H1 (cell line): ENCODE measurements at regions not wholly inside any gene's neighbourhood (a gene's known extent, or its start where the extent isn't known, plus 50 kb on each side); places are given as distances from the start of the nearest gene placed in this dataset.

ENCODE experiments used
- CTCF ChIA-PET: fragments of 300-600 bp; sonication (Branson Sonifier 250); formaldehyde crosslinking; loops from one replicate; lab custom pipeline; 2021; ENCODE audit not compliant: partially characterized antibody; lab: Charles Lee
- POLR2A ChIA-PET: fragments of 300-600 bp; sonication (Branson Sonifier 250); formaldehyde crosslinking; loops from one replicate; lab custom pipeline; 2021; ENCODE audit warnings: inconsistent platforms; ENCODE audit not compliant: partially characterized antibody; lab: Charles Lee
- DNase-seq, 2 experiments: peaks; one replicate each; pipeline versions ENCODE4 v3.0.0 to v3.0.0-alpha.2; 2010 to 2022; ENCODE audit warnings: low spot score in 2 of 2, low read depth in 1 of 2, mixed read lengths in 1 of 2
- FAIRE-seq: peaks from 2 replicates; lab custom pipeline; 2011; peaks lifted over from hg19 to GRCh38; lab: Jason Lieb, UNC
- H2AFZ ChIP-seq: 2 replicates; pipeline ENCODE4 v1.8.1; 2012; ENCODE audit warnings: low read length, inconsistent platforms
- H2AK5ac ChIP-seq: 2 replicates; pipeline ENCODE4 v1.6.1; 2013; ENCODE audit warnings: low read depth, low read length
- H2BK120ac ChIP-seq: replicated peaks from 2 replicates; pipeline ENCODE3; 2013; ENCODE audit warnings: low read depth, low read length, inconsistent platforms
- H2BK12ac ChIP-seq: 2 replicates; pipeline ENCODE4 v1.6.1; 2013; ENCODE audit warnings: low read depth, low read length
- H2BK15ac ChIP-seq: 2 replicates; pipeline ENCODE4 v1.6.1; 2013; ENCODE audit warnings: low read length
- H2BK20ac ChIP-seq: 2 replicates; pipeline ENCODE4 v1.6.1; 2013; ENCODE audit warnings: low read length
- H2BK5ac ChIP-seq: 2 replicates; pipeline ENCODE4 v1.6.1; 2013; ENCODE audit warnings: low read depth, low read length
- H3K14ac ChIP-seq: 2 replicates; pipeline ENCODE4 v1.6.1; 2013; ENCODE audit warnings: inconsistent platforms; ENCODE audit not compliant: insufficient read length
- H3K18ac ChIP-seq: 2 replicates; pipeline ENCODE4 v1.6.1; 2013; ENCODE audit warnings: low read length; ENCODE audit errors: extremely low read depth
- H3K23ac ChIP-seq: 2 replicates; pipeline ENCODE4 v1.6.1; 2013; ENCODE audit warnings: inconsistent platforms; ENCODE audit not compliant: insufficient read length
- H3K23me2 ChIP-seq: 2 replicates; pipeline ENCODE4 v1.6.1; 2013; ENCODE audit warnings: low read depth, low read length
- H3K27ac ChIP-seq: 2 replicates; pipeline ENCODE4 v1.6.1; 2011; ENCODE audit warnings: low read depth, low read length, inconsistent platforms
- H3K27me3 ChIP-seq, 4 experiments: replicated peaks in 1 of 4; 1 replicate in 1 of 4; 2 replicates in 3 of 4; pipeline versions ENCODE4 v1.6.1 to v1.8.1; 2011 to 2013; ENCODE audit warnings: low read length in 3 of 4, mild to moderate bottlenecking in 3 of 4, inconsistent platforms in 2 of 4, mixed read lengths in 2 of 4, moderate library complexity in 1 of 4; ENCODE audit not compliant: control insufficient read depth in 3 of 4, insufficient read depth in 3 of 4; ENCODE audit errors: extremely low read depth in 1 of 4
- H3K36me3 ChIP-seq, 4 experiments: 2 replicates each; pipeline versions ENCODE4 v1.6.1 to v1.8.1; 2011 to 2013; ENCODE audit warnings: mild to moderate bottlenecking in 4 of 4, low read length in 3 of 4, moderate library complexity in 2 of 4, control low read depth in 1 of 4, inconsistent platforms in 1 of 4; ENCODE audit not compliant: insufficient read depth in 4 of 4, control insufficient read depth in 2 of 4
- H3K4ac ChIP-seq: replicated peaks from 2 replicates; pipeline ENCODE3; 2013; ENCODE audit warnings: low read length, low read depth, mixed read lengths, inconsistent platforms; ENCODE audit not compliant: insufficient read length
- H3K4me1 ChIP-seq, 4 experiments: replicated peaks in 1 of 4; 1 replicate in 1 of 4; 2 replicates in 3 of 4; pipeline versions ENCODE4 v1.6.1 to v1.8.1; 2011 to 2013; ENCODE audit warnings: low read length in 3 of 4, inconsistent platforms in 2 of 4, mixed read lengths in 1 of 4; ENCODE audit not compliant: insufficient read depth in 4 of 4, control insufficient read depth in 3 of 4
- H3K4me2 ChIP-seq, 2 experiments: 2 replicates each; pipeline versions ENCODE4 v1.6.1 to v1.8.1; 2011 to 2013; ENCODE audit warnings: low read depth in 2 of 2, low read length in 2 of 2, control low read depth in 1 of 2, inconsistent platforms in 1 of 2, mild to moderate bottlenecking in 1 of 2; ENCODE audit not compliant: insufficient read depth in 1 of 2
- H3K4me3 ChIP-seq, 4 experiments: fragments of 200-600, 300-600 bp in 1 of 4; sonication (generic), shearing (Covaris generic), sonication (Bioruptor Twin) in 1 of 4; 2 replicates each; pipeline versions ENCODE4 v1.5.1 to v1.8.1; 2011 to 2016; ENCODE audit warnings: low read length in 4 of 4, low read depth in 3 of 4, control low read depth in 2 of 4, inconsistent platforms in 2 of 4, mild to moderate bottlenecking in 2 of 4, mixed read lengths in 1 of 4, moderate library complexity in 1 of 4; ENCODE audit not compliant: insufficient read depth in 2 of 4; ENCODE audit errors: extremely low read depth in 1 of 4
- H3K56ac ChIP-seq: replicated peaks from 2 replicates; pipeline ENCODE3; 2013; ENCODE audit warnings: low read depth, mild to moderate bottlenecking, mixed read lengths, low read length, inconsistent platforms; ENCODE audit not compliant: insufficient read length
- H3K79me1 ChIP-seq: 2 replicates; pipeline ENCODE4 v1.6.1; 2013; ENCODE audit warnings: low read depth, low read length, control low read depth
- H3K79me2 ChIP-seq, 2 experiments: 2 replicates each; pipeline versions ENCODE4 v1.6.1 to v1.8.1; 2012 to 2013; ENCODE audit warnings: low read length in 2 of 2, mild to moderate bottlenecking in 2 of 2, inconsistent platforms in 1 of 2; ENCODE audit not compliant: insufficient read depth in 2 of 2, control insufficient read depth in 1 of 2
- H3K9ac ChIP-seq, 4 experiments: replicated peaks in 1 of 4; 1 replicate in 1 of 4; 2 replicates in 3 of 4; pipeline versions ENCODE4 v1.6.1 to v1.8.1; 2011 to 2013; ENCODE audit warnings: low read depth in 3 of 4, low read length in 3 of 4, control low read depth in 2 of 4, mild to moderate bottlenecking in 2 of 4, moderate library complexity in 2 of 4, inconsistent platforms in 1 of 4; ENCODE audit errors: extremely low read depth in 1 of 4
- H3K9me3 ChIP-seq, 2 experiments: 2 replicates each; pipeline versions ENCODE4 v1.6.1 to v1.8.1; 2012 to 2013; ENCODE audit warnings: mild to moderate bottlenecking in 2 of 2, moderate library complexity in 2 of 2, control low read depth in 1 of 2, inconsistent platforms in 1 of 2, low read depth in 1 of 2, low read length in 1 of 2, mixed read lengths in 1 of 2; ENCODE audit not compliant: insufficient read depth in 2 of 2
- H4K20me1 ChIP-seq, 2 experiments: replicated peaks in 1 of 2; 2 replicates each; pipeline versions ENCODE3 to v1.8.1; 2011 to 2013; ENCODE audit warnings: inconsistent platforms in 2 of 2, low read length in 2 of 2, mild to moderate bottlenecking in 1 of 2; ENCODE audit not compliant: insufficient read depth in 2 of 2, control insufficient read depth in 1 of 2
- H4K5ac ChIP-seq: 2 replicates; pipeline ENCODE4 v1.6.1; 2013; ENCODE audit warnings: low read length, low read depth, mixed read lengths, inconsistent platforms; ENCODE audit not compliant: insufficient read length
- H4K8ac ChIP-seq: 2 replicates; pipeline ENCODE4 v1.8.0; 2013; ENCODE audit warnings: mild to moderate bottlenecking, moderate library complexity, low read length, inconsistent platforms; ENCODE audit not compliant: insufficient read depth; ENCODE audit errors: extremely low read depth
- H4K91ac ChIP-seq: replicated peaks from 2 replicates; pipeline ENCODE3; 2013; ENCODE audit warnings: low read length, mixed read lengths, inconsistent platforms; ENCODE audit not compliant: insufficient read length
- CEBPB ChIP-seq: IDR thresholded peaks from 2 replicates; pipeline ENCODE4 v1.6.1; 2012; ENCODE audit warnings: low read depth, low read length
- EGR1 ChIP-seq: IDR thresholded peaks from 2 replicates; pipeline ENCODE4 v1.6.1; 2011; ENCODE audit warnings: low read depth, low read length, borderline replicate concordance
- EP300 ChIP-seq, 2 experiments: IDR thresholded peaks; 1 replicate in 1 of 2; 2 replicates in 1 of 2; pipeline ENCODE4 v1.6.1; 2011 to 2012; ENCODE audit warnings: low read depth in 2 of 2, low read length in 2 of 2, mild to moderate bottlenecking in 2 of 2, borderline replicate concordance in 1 of 2, inconsistent platforms in 1 of 2, moderate library complexity in 1 of 2
- PHF8 ChIP-seq: fragments of 200-600 bp; sonication (generic); conservative IDR thresholded peaks from 2 replicates; pipeline ENCODE4 v1.7.1; 2012; ENCODE audit warnings: low read depth, mild to moderate bottlenecking, inconsistent platforms, low read length, moderate library complexity
- SIX5 ChIP-seq: IDR thresholded peaks from 2 replicates; pipeline ENCODE4 v1.6.1; 2011; ENCODE audit warnings: mild to moderate bottlenecking, low read depth, low read length
- SP1 ChIP-seq: IDR thresholded peaks from 2 replicates; pipeline ENCODE4 v1.6.1; 2011; ENCODE audit warnings: low read depth, low read length
- SP2 ChIP-seq: IDR thresholded peaks from 2 replicates; pipeline ENCODE4 v1.6.1; 2012; ENCODE audit warnings: mild to moderate bottlenecking, low read length, inconsistent platforms
- WGBS, 2 experiments: shearing (Covaris generic) in 1 of 2; methylation state at CpG; one replicate each; pipeline versions ENCODE4 v1.1.6 to v1.1.7; 2013 to 2015; ENCODE audit warnings: low lambda C conversion rate in 2 of 2, mixed read lengths in 2 of 2, inconsistent platforms in 1 of 2, low coverage in 1 of 2, missing lambda C conversion rate in 1 of 2; ENCODE audit not compliant: insufficient replicate concordance in 2 of 2, insufficient coverage in 1 of 2, insufficient read length in 1 of 2; ENCODE audit errors: extremely low coverage in 1 of 2, missing lambda C conversion rate in 1 of 2; 5-methylcytosine and 5-hydroxymethylcytosine counted together

DNA sequence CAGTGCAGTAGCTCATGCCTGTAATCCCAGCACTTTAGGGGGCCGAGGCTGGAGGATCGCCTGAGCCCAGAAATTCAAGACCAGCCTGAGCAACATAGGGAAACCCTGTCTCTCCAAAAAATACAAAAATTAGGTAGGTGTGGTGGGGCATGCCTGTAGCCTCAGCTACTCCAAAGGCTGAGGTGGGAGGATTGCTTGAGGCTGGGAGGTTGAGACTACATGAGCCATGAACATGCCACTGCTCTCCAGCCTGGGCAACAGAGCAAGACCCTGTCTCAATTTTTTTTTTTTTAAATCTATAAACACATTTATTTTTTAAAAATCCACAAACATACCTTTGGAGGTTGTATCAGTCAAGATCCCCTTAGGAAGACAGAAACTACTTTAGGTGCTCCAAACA lies 326.3 kb downstream of the EPHA4 start:
- no peak overlapping the region for H2BK20ac ChIP-seq
- no peak overlapping the region for H3K4me3 ChIP-seq
- H2BK120ac ChIP-seq, result no peak overlapping the region
- H2BK15ac ChIP-seq, result no peak overlapping the region
- CTCF ChIA-PET, result no interaction called here
- no peaks in the 10 kb centered on the region for H4K20me1 ChIP-seq
- no peak for FAIRE-seq
- H2AFZ ChIP-seq, result no peak overlapping the region
- no peaks in the 10 kb centered on the region for H3K23me2 ChIP-seq
- H3K79me1 ChIP-seq, result no peaks in the 10 kb centered on the region
- no peak overlapping the region for H3K18ac ChIP-seq
- POLR2A ChIA-PET, result no interaction called here
- 82% methylated on average over 2 of the region's 2 CpGs; no CpG with 5 or more reads in 1 of the 2 experiments for WGBS, 2 experiments
- no peak overlapping the region for H4K8ac ChIP-seq
- no peaks in the 10 kb centered on the region; a peak in 1 of 7 replicates for H3K4me1 ChIP-seq
- no peak overlapping the region for H3K14ac ChIP-seq
- H3K36me3 ChIP-seq, result no peaks in the 10 kb centered on the region
- H2AK5ac ChIP-seq, result peak overlapping the region; percentile 70; the same call in 1 of the 2 replicates
- no peak overlapping the region for H4K91ac ChIP-seq
- H3K9me3 ChIP-seq, result no peaks in the 10 kb centered on the region
- no peak overlapping the region for H2BK5ac ChIP-seq
- no peak overlapping the region for H3K27ac ChIP-seq
- H3K9ac ChIP-seq, result no peak overlapping the region
- TF ChIP-seq SIX5 (no peak), PHF8 (no peak), EGR1 (no peak), SP2 (no peak), EP300 (IDR thresholded peaks at IDR 0.05; ENCODE audit: borderline replicate concordance in 1 of 2, low read depth in 2 of 2, low read length in 2 of 2) (no peak), SP1 (no peak), CEBPB (no peak)
- DNase-seq, result no peak
- no peak overlapping the region for H4K5ac ChIP-seq
- no peak overlapping the region for H2BK12ac ChIP-seq
- H3K79me2 ChIP-seq, result no peaks in the 10 kb centered on the region
- no peaks in the 10 kb centered on the region for H3K27me3 ChIP-seq
- H3K4me2 ChIP-seq, result no peak overlapping the region
- H3K23ac ChIP-seq, result no peak overlapping the region
- no peak overlapping the region for H3K4ac ChIP-seq
- H3K56ac ChIP-seq, result no peak overlapping the region
